GM12872 (cell line): ENCODE measurements at regions not wholly inside any gene's neighbourhood (a gene's known extent, or its start where the extent isn't known, plus 50 kb on each side); places are given as distances from the start of the nearest gene placed in this dataset.

Experiments used
- TF ChIP-seq, protein P1 (sequence below): IDR thresholded peaks from 3 replicates; pipeline ENCODE4 v1.5.1; 2011; ENCODE audit warnings: low read depth, mild to moderate bottlenecking, low read length, moderate library complexity; ENCODE audit not compliant: insufficient read depth

DNA sequence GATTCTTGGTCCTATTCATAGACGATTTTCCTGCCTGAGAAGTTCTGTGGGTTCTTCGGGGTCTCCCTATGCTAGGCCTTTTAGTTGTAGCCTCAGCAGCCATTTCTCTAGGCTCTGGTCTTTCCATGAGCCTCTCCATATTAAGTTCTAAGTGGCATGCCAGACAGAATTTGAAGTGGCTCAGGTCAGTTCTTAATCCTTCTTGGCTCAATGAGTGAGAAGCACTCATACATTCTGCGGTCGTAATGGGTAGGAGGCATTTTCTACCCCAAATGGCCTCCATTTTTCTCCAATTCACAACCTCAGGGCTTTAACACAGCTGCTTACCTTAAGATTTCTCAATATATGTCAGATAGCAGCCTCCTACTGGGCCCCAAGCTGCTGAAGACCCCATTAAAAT, 405.3 kb upstream of the GALNT5 start:
- TF ChIP-seq, protein P1, sequence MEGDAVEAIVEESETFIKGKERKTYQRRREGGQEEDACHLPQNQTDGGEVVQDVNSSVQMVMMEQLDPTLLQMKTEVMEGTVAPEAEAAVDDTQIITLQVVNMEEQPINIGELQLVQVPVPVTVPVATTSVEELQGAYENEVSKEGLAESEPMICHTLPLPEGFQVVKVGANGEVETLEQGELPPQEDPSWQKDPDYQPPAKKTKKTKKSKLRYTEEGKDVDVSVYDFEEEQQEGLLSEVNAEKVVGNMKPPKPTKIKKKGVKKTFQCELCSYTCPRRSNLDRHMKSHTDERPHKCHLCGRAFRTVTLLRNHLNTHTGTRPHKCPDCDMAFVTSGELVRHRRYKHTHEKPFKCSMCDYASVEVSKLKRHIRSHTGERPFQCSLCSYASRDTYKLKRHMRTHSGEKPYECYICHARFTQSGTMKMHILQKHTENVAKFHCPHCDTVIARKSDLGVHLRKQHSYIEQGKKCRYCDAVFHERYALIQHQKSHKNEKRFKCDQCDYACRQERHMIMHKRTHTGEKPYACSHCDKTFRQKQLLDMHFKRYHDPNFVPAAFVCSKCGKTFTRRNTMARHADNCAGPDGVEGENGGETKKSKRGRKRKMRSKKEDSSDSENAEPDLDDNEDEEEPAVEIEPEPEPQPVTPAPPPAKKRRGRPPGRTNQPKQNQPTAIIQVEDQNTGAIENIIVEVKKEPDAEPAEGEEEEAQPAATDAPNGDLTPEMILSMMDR: no peak

DNA sequence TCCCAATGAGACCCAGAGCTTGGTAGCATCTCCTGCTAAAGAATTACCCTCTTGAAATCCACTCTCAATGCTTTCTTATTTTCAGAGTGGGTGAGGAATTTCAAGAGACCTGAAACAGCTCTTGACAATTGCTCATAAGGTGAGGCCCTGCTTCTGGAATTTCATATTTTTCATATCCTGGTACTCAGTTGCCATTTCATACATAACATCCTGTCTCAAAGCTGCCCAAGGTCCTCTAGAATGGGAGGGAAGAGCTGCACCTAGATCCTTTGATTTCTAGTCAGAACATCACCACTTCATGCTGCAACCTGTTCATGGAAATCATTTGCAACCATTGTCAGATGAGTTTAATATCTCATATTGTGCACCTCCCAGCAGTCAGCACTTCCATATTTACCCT, 404.8 kb upstream of the GALNT5 start:
- TF ChIP-seq, protein P1: no peak

- TF ChIP-seq, protein P1: no peak
Observed at GRCh38 chr2:156864325-156864724, 393.2 kb upstream of the GALNT5 start.

DNA sequence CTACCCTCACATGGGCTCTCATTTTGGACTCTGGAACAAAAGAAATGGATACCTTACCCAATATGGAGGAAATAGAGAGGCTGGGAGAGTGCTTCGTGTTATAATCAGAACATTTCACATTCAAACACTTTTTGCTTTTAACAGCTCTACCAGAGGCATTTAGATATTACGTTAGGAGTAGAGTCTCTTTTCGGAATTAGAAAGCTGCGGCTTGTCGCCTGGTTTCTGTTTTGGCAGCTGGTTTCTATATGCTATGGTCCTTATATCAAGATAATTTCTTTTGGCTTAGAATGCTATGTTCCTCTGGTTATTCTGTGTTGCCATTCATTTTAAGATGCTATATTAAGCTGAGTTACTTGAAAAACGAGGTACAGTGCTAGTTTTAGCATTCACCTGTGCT, 392.8 kb upstream of the GALNT5 start:
- TF ChIP-seq, protein P1: no peak

GRCh38 chr2:156867201-156867600, 390.3 kb upstream of the GALNT5 start:
- TF ChIP-seq, protein P1: no peak

- TF ChIP-seq, protein P1: no peak
Observed at GRCh38 chr2:156874707-156875106, 382.8 kb upstream of the GALNT5 start.

GRCh38 chr2:156883804-156884203, 373.7 kb upstream of the GALNT5 start:
- TF ChIP-seq, protein P1: no peak

- TF ChIP-seq, protein P1: no peak
Observed at GRCh38 chr2:156884216-156884615, 373.3 kb upstream of the GALNT5 start.
